KBM-7 (cell line): ENCODE measurements at regions not wholly inside any gene's neighbourhood (a gene's known extent, or its start where the extent isn't known, plus 50 kb on each side); places are given as distances from the start of the nearest gene placed in this dataset.
"Not testable (repeated sequence)": the region's sequence is repeated elsewhere in the genome, so short reads cannot be mapped to it uniquely, and the experiment has no call there.

Source experiments
- DNase-seq: peaks from one replicate; pipeline ENCODE4 v3.0.0-alpha.2; 2015
- in situ Hi-C: fragments of 300-500 bp; cut with MboI; formaldehyde crosslinking; loops from 2 replicates; pipeline ENCODE4 v1.14.3; 2020; ENCODE audit warnings: low sequenced_read_pairs, low pct_unique_long_range_greater_than_20kb, mixed read lengths

- no peak for DNase-seq
- in situ Hi-C loops: no loop called here
Measured at GRCh38 chr10:120103738-120104560, 211.4 kb downstream of the SEC23IP start.

- no peak for DNase-seq
- in situ Hi-C loops: no loop called here
Measured at GRCh38 chr10:120105001-120105400, 212.5 kb downstream of the SEC23IP start.

GRCh38 chr10:120105492-120105891, 213.0 kb downstream of the SEC23IP start:
- no peak for DNase-seq
- in situ Hi-C loops: no loop called here

GRCh38 chr10:120108916-120109315, 216.4 kb downstream of the SEC23IP start:
- no peak for DNase-seq
- in situ Hi-C loops: no loop called here

- in situ Hi-C loops: not testable (repeated sequence)
Measured at GRCh38 chr10:120109725-120110124, 217.2 kb downstream of the SEC23IP start.

GRCh38 chr10:120110196-120110595, 217.7 kb downstream of the SEC23IP start:
- in situ Hi-C loops: no loop called here
- DNase-seq: no peak

More at GRCh38 chr10:120109725-120110124, 217.2 kb downstream of the SEC23IP start:
- DNase-seq: not testable (repeated sequence)

GRCh38 chr10:120111628-120112027, 219.1 kb downstream of the SEC23IP start:
- in situ Hi-C loops: no loop called here
- no peak for DNase-seq

GRCh38 chr10:120112809-120113208, 220.3 kb downstream of the SEC23IP start:
- no peak for DNase-seq
- in situ Hi-C loops: no loop called here

- in situ Hi-C loops: no loop called here
- DNase-seq: no peak
Measured at GRCh38 chr10:120115959-120116358, 223.4 kb downstream of the SEC23IP start.

- in situ Hi-C loops: no loop called here
- DNase-seq: no peak
Measured at GRCh38 chr10:120121768-120122167, 229.2 kb downstream of the SEC23IP start.

GRCh38 chr10:120131183-120131582, 238.7 kb downstream of the SEC23IP start:
- in situ Hi-C loops: no loop called here
- DNase-seq: peak; percentile 18

GRCh38 chr10:120132811-120133210, 240.3 kb downstream of the SEC23IP start:
- no peak for DNase-seq
- in situ Hi-C loops: no loop called here

- in situ Hi-C loops: no loop called here
- no peak for DNase-seq
Measured at GRCh38 chr10:120138689-120139088, 246.2 kb downstream of the SEC23IP start.

GRCh38 chr10:120145107-120145506, 252.6 kb downstream of the SEC23IP start:
- in situ Hi-C loops: no loop called here
- DNase-seq: no peak

- DNase-seq: no peak
- in situ Hi-C loops: no loop called here
Measured at GRCh38 chr10:120156614-120157274, 264.2 kb downstream of the SEC23IP start.

- in situ Hi-C loops: no loop called here
- DNase-seq: no peak
Measured at GRCh38 chr10:120161111-120161510, 268.6 kb downstream of the SEC23IP start.

GRCh38 chr10:120162471-120162870, 269.9 kb downstream of the SEC23IP start:
- no peak for DNase-seq
- in situ Hi-C loops: no loop called here

- DNase-seq: no peak
- in situ Hi-C loops: no loop called here
Measured at GRCh38 chr10:120172356-120172755, 279.8 kb downstream of the SEC23IP start.

GRCh38 chr10:120174491-120174890, 282.0 kb downstream of the SEC23IP start:
- in situ Hi-C loops: no loop called here
- no peak for DNase-seq

GRCh38 chr10:120177330-120177729, 279.7 kb upstream of the PLPP4 start:
- in situ Hi-C loops: no loop called here
- no peak for DNase-seq

GRCh38 chr10:120180160-120180559, 276.9 kb upstream of the PLPP4 start:
- in situ Hi-C loops: no loop called here

More at GRCh38 chr10:120180160-120180559, 276.9 kb upstream of the PLPP4 start:
- no peak for DNase-seq
